Activated naive CD4-positive, alpha-beta T cell treated with anti-CD3 and anti-CD28 coated beads, Interleukin-2, amount 50 U/mL, for 24 hours (primary cell): ENCODE measurements at regions not wholly inside any gene's neighbourhood (a gene's known extent, or its start where the extent isn't known, plus 50 kb on each side); places are given as distances from the start of the nearest gene placed in this dataset.

ENCODE experiments used
- H3K27ac Mint-ChIP-seq: one replicate; pipeline ENCODE4 v1.8.0; 2021; ENCODE audit warnings: mild to moderate bottlenecking, mixed read lengths
- H3K27me3 Mint-ChIP-seq: one replicate; pipeline ENCODE4 v1.8.0; 2021; ENCODE audit warnings: mixed read lengths
- H3K36me3 Mint-ChIP-seq: one replicate; pipeline ENCODE4 v1.8.0; 2021; ENCODE audit warnings: mixed read lengths
- H3K4me1 Mint-ChIP-seq: one replicate; pipeline ENCODE4 v1.8.0; 2021; ENCODE audit warnings: mixed read lengths
- H3K4me3 Mint-ChIP-seq: one replicate; pipeline ENCODE4 v1.8.0; 2021; ENCODE audit warnings: mild to moderate bottlenecking, mixed read lengths
- H3K9me3 Mint-ChIP-seq: one replicate; pipeline ENCODE4 v1.8.0; 2021; ENCODE audit warnings: mixed read lengths

DNA sequence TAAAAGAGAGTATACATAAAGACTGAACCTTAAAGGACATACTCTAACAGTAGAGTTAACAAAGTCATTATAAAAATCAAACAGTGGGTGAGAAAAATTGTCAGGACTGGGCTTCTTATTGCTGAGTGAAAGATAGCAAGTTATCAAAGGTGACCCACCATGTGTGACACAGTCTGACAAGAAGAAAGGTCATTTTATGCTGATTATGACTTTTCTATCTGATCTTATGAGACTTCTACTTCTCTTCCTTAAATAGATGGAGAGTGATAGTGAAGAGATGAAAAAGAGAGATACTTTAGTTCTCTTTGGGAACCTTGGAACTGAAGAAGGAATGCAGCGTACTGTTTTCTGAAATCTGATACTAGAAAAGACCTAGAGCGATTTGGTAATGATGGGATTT is 2157.1 kb downstream of the NCAM2 start:
- no peak overlapping the region for H3K4me3 Mint-ChIP-seq
- H3K4me1 Mint-ChIP-seq, result no peaks in the 10 kb centered on the region
- H3K27ac Mint-ChIP-seq, result no peak overlapping the region
- H3K27me3 Mint-ChIP-seq, result no peaks in the 10 kb centered on the region
- H3K36me3 Mint-ChIP-seq, result no peaks in the 10 kb centered on the region
- peaks cover 4% of the 10 kb centered on the region for H3K9me3 Mint-ChIP-seq

DNA sequence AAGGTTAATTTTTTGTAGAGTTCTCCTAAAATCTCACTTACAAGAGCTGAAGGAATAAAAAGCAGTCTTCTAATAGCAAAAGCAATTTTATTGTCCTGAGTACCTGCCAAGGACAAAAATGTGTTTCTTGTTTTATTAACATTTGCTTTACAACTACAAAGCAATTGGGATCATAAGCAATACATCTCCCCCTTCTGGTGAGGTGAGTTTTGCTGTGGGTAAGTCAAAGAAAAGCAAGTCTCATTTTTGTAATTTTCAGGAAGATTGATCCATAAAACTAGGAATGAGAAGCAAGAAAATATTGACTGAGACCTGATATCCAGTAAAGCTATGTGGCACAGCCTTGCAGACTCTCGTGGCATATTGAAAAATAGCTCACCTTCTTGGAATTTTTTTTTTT is 2162.7 kb downstream of the NCAM2 start:
- H3K4me1 Mint-ChIP-seq, result no peaks in the 10 kb centered on the region
- H3K27ac Mint-ChIP-seq, result no peak overlapping the region
- no peak overlapping the region for H3K4me3 Mint-ChIP-seq
- H3K9me3 Mint-ChIP-seq, result no peaks in the 10 kb centered on the region
- H3K27me3 Mint-ChIP-seq, result no peaks in the 10 kb centered on the region
- no peaks in the 10 kb centered on the region for H3K36me3 Mint-ChIP-seq

DNA sequence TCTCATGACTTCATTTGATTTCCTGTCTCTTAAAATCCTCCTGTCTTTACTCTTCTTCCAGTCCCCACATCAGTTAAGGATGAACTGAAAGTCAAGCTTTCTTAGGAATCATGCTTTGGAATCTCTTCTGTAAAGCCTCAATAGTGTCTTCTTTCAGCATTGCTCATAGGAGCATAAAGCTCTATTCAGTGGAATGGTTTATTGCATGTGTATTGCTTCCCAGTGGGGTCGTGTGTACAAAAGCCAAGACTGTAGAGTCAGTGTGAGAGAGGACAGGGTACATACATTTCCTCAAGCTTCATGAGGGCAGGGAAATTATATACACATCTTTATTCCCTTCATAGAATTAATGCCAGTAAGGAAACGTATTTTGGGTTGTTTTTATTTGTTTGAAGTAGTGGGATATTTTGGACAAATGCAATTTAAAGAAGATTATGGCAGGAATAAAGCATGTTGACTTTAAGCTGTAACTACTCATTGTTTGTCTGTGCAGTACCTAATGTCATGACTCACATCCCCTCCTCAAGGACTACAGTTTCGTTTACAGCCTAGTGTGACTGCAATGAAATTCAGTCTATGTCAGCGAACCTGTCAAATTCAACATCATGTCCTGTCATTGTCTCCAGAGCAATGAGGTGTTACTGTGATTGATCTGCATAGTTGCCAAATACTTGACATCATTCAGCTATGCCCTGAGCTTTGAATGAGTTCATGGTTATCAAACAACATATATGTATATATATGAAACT is 2164.2 kb downstream of the NCAM2 start:
- Mint-ChIP-seq H3K36me3 (no peaks in the 10 kb centered on the region), H3K4me3 (no peak overlapping the region), H3K27ac (no peak overlapping the region), H3K27me3 (no peaks in the 10 kb centered on the region), H3K4me1 (no peaks in the 10 kb centered on the region), H3K9me3 (no peaks in the 10 kb centered on the region)
